IMR-90 (cell line): ENCODE measurements at regions not wholly inside any gene's neighbourhood (a gene's known extent, or its start where the extent isn't known, plus 50 kb on each side); places are given as distances from the start of the nearest gene placed in this dataset.

Experiments
- CEBPB ChIP-seq: IDR thresholded peaks from 2 replicates; pipeline ENCODE4 v1.6.1; 2012; ENCODE audit warnings: low read depth, low read length, improper control_type of control experiment
- CTCF ChIP-seq: conservative IDR thresholded peaks from 2 replicates; pipeline ENCODE4 v1.5.1; 2012; ENCODE audit warnings: mild to moderate bottlenecking, low read depth, low read length, improper control_type of control experiment
- ELK1 ChIP-seq: fragments of 150-350 bp; IDR thresholded peaks from 2 replicates; pipeline ENCODE4 v1.6.1; 2016; ENCODE audit warnings: low read depth, mild to moderate bottlenecking, low read length, moderate library complexity, borderline replicate concordance
- NFE2L2 ChIP-seq: fragments of 150-350 bp; IDR thresholded peaks from 2 replicates; pipeline ENCODE4 v1.6.1; 2016; ENCODE audit warnings: low read depth, mild to moderate bottlenecking, low read length
- RAD21 ChIP-seq: IDR thresholded peaks from 2 replicates; pipeline ENCODE4 v1.6.1; 2012; ENCODE audit warnings: low read length, improper control_type of control experiment
- RCOR1 ChIP-seq: IDR thresholded peaks from 2 replicates; pipeline ENCODE4 v1.6.1; 2012; ENCODE audit warnings: mild to moderate bottlenecking, low read length, improper control_type of control experiment; ENCODE audit not compliant: insufficient replicate concordance

- TF ChIP-seq CTCF (no peak), NFE2L2 (no peak), CEBPB (no peak), RAD21 (no peak), RCOR1 (no peak), ELK1 (no peak)
Observed at GRCh38 chr7:84629640-84630318, 435.2 kb upstream of the SEMA3A start.
